ENCODE measurements at regions not wholly inside any gene's neighbourhood (a gene's known extent, or its start where the extent isn't known, plus 50 kb on each side); places are given as distances from the start of the nearest gene placed in this dataset.

- TF ChIP-seq, protein P1, sequence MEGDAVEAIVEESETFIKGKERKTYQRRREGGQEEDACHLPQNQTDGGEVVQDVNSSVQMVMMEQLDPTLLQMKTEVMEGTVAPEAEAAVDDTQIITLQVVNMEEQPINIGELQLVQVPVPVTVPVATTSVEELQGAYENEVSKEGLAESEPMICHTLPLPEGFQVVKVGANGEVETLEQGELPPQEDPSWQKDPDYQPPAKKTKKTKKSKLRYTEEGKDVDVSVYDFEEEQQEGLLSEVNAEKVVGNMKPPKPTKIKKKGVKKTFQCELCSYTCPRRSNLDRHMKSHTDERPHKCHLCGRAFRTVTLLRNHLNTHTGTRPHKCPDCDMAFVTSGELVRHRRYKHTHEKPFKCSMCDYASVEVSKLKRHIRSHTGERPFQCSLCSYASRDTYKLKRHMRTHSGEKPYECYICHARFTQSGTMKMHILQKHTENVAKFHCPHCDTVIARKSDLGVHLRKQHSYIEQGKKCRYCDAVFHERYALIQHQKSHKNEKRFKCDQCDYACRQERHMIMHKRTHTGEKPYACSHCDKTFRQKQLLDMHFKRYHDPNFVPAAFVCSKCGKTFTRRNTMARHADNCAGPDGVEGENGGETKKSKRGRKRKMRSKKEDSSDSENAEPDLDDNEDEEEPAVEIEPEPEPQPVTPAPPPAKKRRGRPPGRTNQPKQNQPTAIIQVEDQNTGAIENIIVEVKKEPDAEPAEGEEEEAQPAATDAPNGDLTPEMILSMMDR (IDR thresholded peaks at IDR 0.05; ENCODE audit: low read length, missing control alignments): no peak
- no peak for DNase-seq (ENCODE audit: low read depth)
- no peak overlapping the region for H3K4me3 ChIP-seq (replicated peaks; ENCODE audit: low read depth, low read length)
Observed at GRCh38 chr6:156009656-156010055, 554.0 kb upstream of the NOX3 start.

DNA sequence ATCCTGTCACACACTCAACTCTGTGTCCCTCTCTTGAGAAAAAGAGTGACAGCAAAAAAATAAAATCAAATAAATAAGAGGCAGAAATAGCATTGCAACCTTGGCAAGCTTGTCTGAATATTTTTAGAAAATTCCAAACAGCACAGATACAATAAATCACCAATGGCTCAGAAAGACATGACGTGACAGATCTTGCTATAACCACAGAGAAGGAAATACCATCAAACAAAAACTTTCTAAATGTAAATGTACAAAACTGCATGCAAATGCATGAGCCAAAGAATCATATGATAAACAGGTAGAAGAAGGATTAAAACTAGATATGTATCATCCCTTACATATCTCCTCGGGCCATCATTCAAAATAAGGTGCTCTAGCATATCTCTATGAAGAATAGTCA lies 549.2 kb upstream of the NOX3 start:
- H3K4me3 ChIP-seq (replicated peaks; ENCODE audit: low read depth, low read length): no peak overlapping the region
- TF ChIP-seq, protein P1 (IDR thresholded peaks at IDR 0.05; ENCODE audit: low read length, missing control alignments): no peak
- DNase-seq (ENCODE audit: low read depth): no peak

- DNase-seq (ENCODE audit: low read depth): no peak
- TF ChIP-seq, protein P1 (IDR thresholded peaks at IDR 0.05; ENCODE audit: low read length, missing control alignments): no peak
- H3K4me3 ChIP-seq (replicated peaks; ENCODE audit: low read depth, low read length): no peak overlapping the region
Observed at GRCh38 chr6:155996151-155996550, 540.5 kb upstream of the NOX3 start.

DNA sequence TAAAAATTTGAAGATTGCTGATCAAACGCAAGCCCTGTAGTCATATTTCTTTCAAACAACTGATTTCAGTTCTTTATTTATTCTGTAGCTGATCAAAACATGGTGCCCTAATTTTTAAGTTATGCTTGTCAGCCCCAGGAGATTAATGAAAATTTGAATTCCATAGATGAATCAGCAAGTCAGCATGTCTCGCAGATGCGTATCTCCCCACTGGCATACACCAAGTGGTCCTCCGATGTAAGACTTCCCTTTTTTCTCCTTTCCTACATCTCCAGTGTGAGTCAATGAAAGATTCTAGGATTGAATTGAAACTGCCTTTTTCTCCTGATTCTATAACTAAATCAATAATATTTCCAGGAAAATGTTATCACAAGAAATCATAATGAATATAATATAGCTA lies 539.6 kb upstream of the NOX3 start:
- no peak for DNase-seq (ENCODE audit: low read depth)
- TF ChIP-seq, protein P1 (IDR thresholded peaks at IDR 0.05; ENCODE audit: low read length, missing control alignments): no peak
- no peak overlapping the region for H3K4me3 ChIP-seq (replicated peaks; ENCODE audit: low read depth, low read length)

- no peak for DNase-seq (ENCODE audit: low read depth)
- TF ChIP-seq, protein P1 (IDR thresholded peaks at IDR 0.05; ENCODE audit: low read length, missing control alignments): no peak
Observed at GRCh38 chr6:155994086-155994485, 538.4 kb upstream of the NOX3 start.

GRCh38 chr6:155993240-155993639 lies 537.6 kb upstream of the NOX3 start:
- no peak overlapping the region for H3K4me3 ChIP-seq (replicated peaks; ENCODE audit: low read depth, low read length)
- DNase-seq (ENCODE audit: low read depth): no peak
- TF ChIP-seq, protein P1 (IDR thresholded peaks at IDR 0.05; ENCODE audit: low read length, missing control alignments): no peak

More at GRCh38 chr6:155994086-155994485, 538.4 kb upstream of the NOX3 start:
- H3K4me3 ChIP-seq (replicated peaks; ENCODE audit: low read depth, low read length): no peak overlapping the region

- no peak overlapping the region for H3K4me3 ChIP-seq (replicated peaks; ENCODE audit: low read depth, low read length)
- TF ChIP-seq, protein P1 (IDR thresholded peaks at IDR 0.05; ENCODE audit: low read length, missing control alignments): no peak
- DNase-seq (ENCODE audit: low read depth): no peak
Observed at GRCh38 chr6:155985660-155986138, 530.1 kb upstream of the NOX3 start.
